ENCODE measurements at regions not wholly inside any gene's neighbourhood (a gene's known extent, or its start where the extent isn't known, plus 50 kb on each side); places are given as distances from the start of the nearest gene placed in this dataset.

DNA sequence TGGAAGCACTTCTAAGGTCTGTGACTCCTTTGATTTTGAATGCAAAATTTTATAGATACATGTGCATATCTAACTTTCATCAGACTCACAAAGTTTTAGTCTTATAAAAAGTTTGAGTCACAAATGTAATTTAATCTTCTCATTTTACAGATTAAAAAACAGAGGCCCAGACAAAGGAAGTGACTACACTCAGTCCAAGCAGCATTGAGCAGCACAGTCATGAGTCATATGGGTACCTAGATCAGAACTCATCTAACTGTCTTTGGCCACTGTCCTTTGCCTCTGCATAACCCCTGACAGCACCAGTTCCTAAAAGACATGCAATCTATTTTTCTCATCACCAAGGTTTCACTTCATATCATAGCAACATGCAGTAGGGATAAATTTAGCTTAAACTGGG, 210.7 kb upstream of the KCNH8 start:
- no peak for TF ChIP-seq CTCF (IDR thresholded peaks at IDR 0.05)
- TF ChIP-seq POLR2A (IDR thresholded peaks at IDR 0.05) = no peak
- intact Hi-C loops (cut with DNase I) = no loop called here
- H3K4me3 ChIP-seq = no peak overlapping the region
- H3K36me3 ChIP-seq = no peaks in the 10 kb centered on the region
- no peaks in the 10 kb centered on the region for H3K4me1 ChIP-seq
- H3K27ac ChIP-seq = no peak overlapping the region
- DNase-seq = no peak
- H3K27me3 ChIP-seq = no peaks in the 10 kb centered on the region
- no peaks in the 10 kb centered on the region for H3K9me3 ChIP-seq

DNA sequence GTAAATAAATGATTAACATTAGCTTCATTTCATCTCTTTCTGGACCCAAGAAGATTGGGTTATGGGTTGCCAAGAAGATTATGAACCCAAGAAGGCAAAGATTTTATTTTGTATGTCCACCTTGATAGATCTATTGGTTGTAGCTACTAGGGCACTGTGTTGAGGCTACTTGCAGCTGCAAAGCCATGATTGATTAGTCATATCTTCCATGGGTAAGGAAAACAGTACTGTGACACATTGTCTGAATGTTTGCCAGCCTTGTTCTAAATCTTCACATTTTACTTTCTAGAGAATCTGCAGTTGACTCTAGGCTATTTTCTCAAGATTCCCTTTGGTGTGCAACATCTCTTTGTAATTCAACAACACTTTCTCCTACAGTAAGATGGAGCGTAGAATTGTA, 229.2 kb upstream of the KCNH8 start:
- Histone ChIP-seq H3K36me3 (no peaks in the 10 kb centered on the region), H3K4me1 (no peaks in the 10 kb centered on the region), H3K4me3 (no peak overlapping the region), H3K27ac (no peak overlapping the region), H3K27me3 (no peaks in the 10 kb centered on the region), H3K9me3 (no peaks in the 10 kb centered on the region)
- intact Hi-C loops (cut with DNase I) = no loop called here
- 70 to 90% methylated on average over 1 of the region's 1 CpG for WGBS, 2 donors
- no peak for TF ChIP-seq CTCF (IDR thresholded peaks at IDR 0.05)
- TF ChIP-seq POLR2A (IDR thresholded peaks at IDR 0.05) = no peak
- DNase-seq = no peak

- Histone ChIP-seq H3K27me3 (no peaks in the 10 kb centered on the region), H3K9me3 (no peaks in the 10 kb centered on the region), H3K36me3 (no peaks in the 10 kb centered on the region), H3K4me3 (no peak overlapping the region), H3K27ac (no peak overlapping the region), H3K4me1 (no peaks in the 10 kb centered on the region)
- DNase-seq = no peak
- intact Hi-C loops (cut with DNase I) = no loop called here
- TF ChIP-seq POLR2A (IDR thresholded peaks at IDR 0.05) (no peak), CTCF (IDR thresholded peaks at IDR 0.05) (no peak)
- 61 to 69% methylated on average over 1 of the region's 1 CpG for WGBS, 2 donors
Measured at GRCh38 chr3:18917923-18918322, 230.4 kb upstream of the KCNH8 start.

GRCh38 chr3:18902081-18902793, 246.1 kb upstream of the KCNH8 start:
- WGBS, 2 donors = 72 to 73% methylated on average over 2 of the region's 2 CpGs
- no peaks in the 10 kb centered on the region for H3K27me3 ChIP-seq
- no peak overlapping the region for H3K27ac ChIP-seq
- H3K4me3 ChIP-seq = no peak overlapping the region
- TF ChIP-seq POLR2A (IDR thresholded peaks at IDR 0.05) = no peak
- no peak for TF ChIP-seq CTCF (IDR thresholded peaks at IDR 0.05)
- no peaks in the 10 kb centered on the region for H3K9me3 ChIP-seq
- intact Hi-C loops (cut with DNase I) = no loop called here
- DNase-seq = no peak
- no peaks in the 10 kb centered on the region for H3K36me3 ChIP-seq
- H3K4me1 ChIP-seq = no peaks in the 10 kb centered on the region

DNA sequence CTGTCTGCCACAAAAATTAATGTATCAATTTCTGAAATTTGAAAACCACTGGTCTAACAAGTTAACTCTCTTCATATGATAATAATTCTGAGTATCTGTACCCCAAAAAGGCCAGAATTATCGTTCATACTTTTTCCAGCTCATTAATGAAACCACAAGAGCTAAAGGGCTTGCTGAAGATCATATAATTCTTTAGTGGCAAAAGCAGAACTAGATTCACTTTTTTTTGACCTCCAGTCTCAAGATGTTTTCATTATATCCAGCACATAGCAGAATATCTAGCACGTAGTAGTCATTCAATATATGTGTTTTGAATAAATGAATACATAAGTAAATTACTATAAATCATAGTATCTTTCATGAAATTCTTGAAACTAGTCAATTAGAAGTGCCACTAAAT, 246.7 kb upstream of the KCNH8 start:
- H3K36me3 ChIP-seq = no peaks in the 10 kb centered on the region
- WGBS, 2 donors = 45 to 58% methylated on average over 2 of the region's 2 CpGs
- no peaks in the 10 kb centered on the region for H3K9me3 ChIP-seq
- H3K27ac ChIP-seq = no peak overlapping the region
- no peak for DNase-seq
- no peaks in the 10 kb centered on the region for H3K4me1 ChIP-seq
- TF ChIP-seq CTCF (IDR thresholded peaks at IDR 0.05) (no peak), POLR2A (IDR thresholded peaks at IDR 0.05) (no peak)
- intact Hi-C loops (cut with DNase I) = no loop called here
- H3K4me3 ChIP-seq = no peak overlapping the region
- no peaks in the 10 kb centered on the region for H3K27me3 ChIP-seq

All from esophagus squamous epithelium (tissue), 5 donors.